ENCODE measurements at regions not wholly inside any gene's neighbourhood (a gene's known extent, or its start where the extent isn't known, plus 50 kb on each side); places are given as distances from the start of the nearest gene placed in this dataset.

DNA sequence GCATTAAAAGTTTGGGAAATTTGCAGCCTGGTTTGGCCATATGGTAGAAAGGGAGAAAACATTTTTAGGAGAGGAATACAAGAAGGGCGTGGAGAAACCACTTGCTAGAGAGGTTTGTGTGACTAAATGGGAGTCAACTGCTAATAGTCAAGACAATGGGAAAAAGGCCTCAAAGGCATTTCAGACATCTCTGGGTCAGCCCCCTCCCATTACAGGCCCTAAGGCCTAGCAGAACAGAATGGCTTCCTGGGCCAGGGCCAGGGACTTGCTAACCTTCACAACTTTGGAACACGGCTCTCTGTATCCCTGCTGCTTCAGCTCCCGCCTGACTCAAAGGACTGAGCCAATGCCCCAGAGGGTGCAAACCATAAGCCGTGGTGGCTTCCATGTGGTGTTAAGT is 752.3 kb upstream of the ADAMTS5 start:
- no peak for TF ChIP-seq POLR2A (IDR thresholded peaks at IDR 0.05)
- TF ChIP-seq, protein P1, sequence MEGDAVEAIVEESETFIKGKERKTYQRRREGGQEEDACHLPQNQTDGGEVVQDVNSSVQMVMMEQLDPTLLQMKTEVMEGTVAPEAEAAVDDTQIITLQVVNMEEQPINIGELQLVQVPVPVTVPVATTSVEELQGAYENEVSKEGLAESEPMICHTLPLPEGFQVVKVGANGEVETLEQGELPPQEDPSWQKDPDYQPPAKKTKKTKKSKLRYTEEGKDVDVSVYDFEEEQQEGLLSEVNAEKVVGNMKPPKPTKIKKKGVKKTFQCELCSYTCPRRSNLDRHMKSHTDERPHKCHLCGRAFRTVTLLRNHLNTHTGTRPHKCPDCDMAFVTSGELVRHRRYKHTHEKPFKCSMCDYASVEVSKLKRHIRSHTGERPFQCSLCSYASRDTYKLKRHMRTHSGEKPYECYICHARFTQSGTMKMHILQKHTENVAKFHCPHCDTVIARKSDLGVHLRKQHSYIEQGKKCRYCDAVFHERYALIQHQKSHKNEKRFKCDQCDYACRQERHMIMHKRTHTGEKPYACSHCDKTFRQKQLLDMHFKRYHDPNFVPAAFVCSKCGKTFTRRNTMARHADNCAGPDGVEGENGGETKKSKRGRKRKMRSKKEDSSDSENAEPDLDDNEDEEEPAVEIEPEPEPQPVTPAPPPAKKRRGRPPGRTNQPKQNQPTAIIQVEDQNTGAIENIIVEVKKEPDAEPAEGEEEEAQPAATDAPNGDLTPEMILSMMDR (IDR thresholded peaks at IDR 0.05): no peak

Measured in uterus (tissue), 2 donors.